A549 (cell line): ENCODE measurements at regions not wholly inside any gene's neighbourhood (a gene's known extent, or its start where the extent isn't known, plus 50 kb on each side); places are given as distances from the start of the nearest gene placed in this dataset.
"Not testable (repeated sequence)": the region's sequence is repeated elsewhere in the genome, so short reads cannot be mapped to it uniquely, and the experiment has no call there.

Experiments used
- BHLHE40 ChIP-seq: IDR thresholded peaks from 2 replicates; pipeline ENCODE4 v1.6.1; 2012; ENCODE audit warnings: low read depth, low read length, inconsistent platforms
- ESRRA ChIP-seq: fragments of 150-350 bp; IDR thresholded peaks from 2 replicates; pipeline ENCODE4 v1.6.1; 2014; ENCODE audit warnings: mild to moderate bottlenecking, low read length, borderline replicate concordance
- JUN ChIP-seq, 2 experiments: fragments of >200 bp; sonication (Bioruptor Twin); formaldehyde crosslinking; IDR thresholded peaks; 2 replicates in 1 of 2; 3 replicates in 1 of 2; pipeline ENCODE4 v1.6.1; 2016 to 2017
- KDM5A ChIP-seq: fragments of 200-600 bp; sonication (generic); IDR thresholded peaks from 2 replicates; pipeline ENCODE4 v1.6.1; 2016; ENCODE audit warnings: antibody characterized with exemption, mild to moderate bottlenecking
- NPAS2 ChIP-seq: fragments of 250-450 bp; sonication (Bioruptor Pico); IDR thresholded peaks from 2 replicates; pipeline ENCODE4 v1.8.0; 2022; ENCODE audit warnings: mild to moderate bottlenecking, moderate library complexity, borderline replicate concordance
- POLR2A ChIP-seq: IDR thresholded peaks from 2 replicates; pipeline ENCODE4 v1.6.1; 2012; ENCODE audit warnings: mild to moderate bottlenecking, low read length
- TP53 ChIP-seq: fragments of 250-450 bp; sonication (Bioruptor Pico); IDR thresholded peaks from 2 replicates; pipeline ENCODE4 v1.5.0; 2021; ENCODE audit warnings: mild to moderate bottlenecking, moderate library complexity
- ZFP36 ChIP-seq: fragments of 450-650 bp; IDR thresholded peaks from 2 replicates; pipeline ENCODE4 v1.6.1; 2014; ENCODE audit warnings: borderline replicate concordance; ENCODE audit not compliant: partially characterized antibody
- TF ChIP-seq, protein P1 (sequence below): fragments of >200 bp; sonication (Bioruptor Twin); formaldehyde crosslinking; IDR thresholded peaks from 3 replicates; pipeline ENCODE4 v1.5.1; 2016
- TF ChIP-seq, protein P2 (sequence below): fragments of 200-600 bp; sonication (generic); IDR thresholded peaks from 2 replicates; pipeline ENCODE4 v1.6.1; 2016; ENCODE audit warnings: antibody characterized with exemption, mild to moderate bottlenecking, moderate library complexity
- TF ChIP-seq, protein P3 (sequence below): fragments of >200 bp; sonication (Bioruptor Twin); formaldehyde crosslinking; IDR thresholded peaks from 3 replicates; pipeline ENCODE4 v1.6.1; 2016

DNA sequence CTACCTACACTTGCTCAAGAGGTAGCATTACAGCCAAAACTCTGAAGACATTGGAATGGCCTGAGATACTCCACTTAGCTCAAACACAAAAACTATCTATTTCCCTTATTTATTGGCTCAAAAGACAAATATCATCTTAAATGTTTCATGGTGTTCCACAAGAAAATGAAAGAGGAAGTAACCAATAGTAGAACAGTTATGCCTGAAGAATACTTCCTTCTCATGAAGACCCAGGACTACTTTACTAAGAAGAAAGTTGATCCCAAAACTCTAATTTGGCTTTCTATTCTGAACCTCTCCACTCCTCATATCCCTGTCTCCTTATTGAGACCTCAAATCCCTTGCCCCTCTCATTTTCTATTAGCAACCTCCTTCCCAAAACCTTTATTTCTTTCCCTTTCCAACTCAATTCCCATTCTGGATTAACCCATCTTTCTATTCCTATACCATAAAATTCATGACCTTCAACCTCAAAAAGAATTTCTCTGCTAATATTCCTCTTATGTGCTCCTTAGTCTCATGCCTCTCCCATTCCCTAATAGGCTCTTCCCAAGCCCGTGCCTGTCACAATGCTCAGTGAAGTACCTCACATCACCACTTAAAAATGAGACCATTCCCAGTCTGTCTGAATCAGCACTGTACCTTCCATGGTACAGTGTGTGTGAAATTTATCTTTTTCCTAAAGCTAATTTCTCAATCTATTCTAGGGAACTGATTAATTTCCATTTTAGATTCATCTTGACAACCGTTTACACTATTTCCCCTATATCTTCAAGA is 302.2 kb downstream of the ZNF37A start:
- TF ChIP-seq BHLHE40; POLR2A; NPAS2 (CRISPR knock-in tag); TP53 (CRISPR knock-in tag); ZFP36; JUN (IDR thresholded peaks at IDR 0.05); ESRRA; KDM5A: not testable (repeated sequence)
- TF ChIP-seq, protein P1, sequence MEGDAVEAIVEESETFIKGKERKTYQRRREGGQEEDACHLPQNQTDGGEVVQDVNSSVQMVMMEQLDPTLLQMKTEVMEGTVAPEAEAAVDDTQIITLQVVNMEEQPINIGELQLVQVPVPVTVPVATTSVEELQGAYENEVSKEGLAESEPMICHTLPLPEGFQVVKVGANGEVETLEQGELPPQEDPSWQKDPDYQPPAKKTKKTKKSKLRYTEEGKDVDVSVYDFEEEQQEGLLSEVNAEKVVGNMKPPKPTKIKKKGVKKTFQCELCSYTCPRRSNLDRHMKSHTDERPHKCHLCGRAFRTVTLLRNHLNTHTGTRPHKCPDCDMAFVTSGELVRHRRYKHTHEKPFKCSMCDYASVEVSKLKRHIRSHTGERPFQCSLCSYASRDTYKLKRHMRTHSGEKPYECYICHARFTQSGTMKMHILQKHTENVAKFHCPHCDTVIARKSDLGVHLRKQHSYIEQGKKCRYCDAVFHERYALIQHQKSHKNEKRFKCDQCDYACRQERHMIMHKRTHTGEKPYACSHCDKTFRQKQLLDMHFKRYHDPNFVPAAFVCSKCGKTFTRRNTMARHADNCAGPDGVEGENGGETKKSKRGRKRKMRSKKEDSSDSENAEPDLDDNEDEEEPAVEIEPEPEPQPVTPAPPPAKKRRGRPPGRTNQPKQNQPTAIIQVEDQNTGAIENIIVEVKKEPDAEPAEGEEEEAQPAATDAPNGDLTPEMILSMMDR: not testable (repeated sequence)
- TF ChIP-seq, protein P2, sequence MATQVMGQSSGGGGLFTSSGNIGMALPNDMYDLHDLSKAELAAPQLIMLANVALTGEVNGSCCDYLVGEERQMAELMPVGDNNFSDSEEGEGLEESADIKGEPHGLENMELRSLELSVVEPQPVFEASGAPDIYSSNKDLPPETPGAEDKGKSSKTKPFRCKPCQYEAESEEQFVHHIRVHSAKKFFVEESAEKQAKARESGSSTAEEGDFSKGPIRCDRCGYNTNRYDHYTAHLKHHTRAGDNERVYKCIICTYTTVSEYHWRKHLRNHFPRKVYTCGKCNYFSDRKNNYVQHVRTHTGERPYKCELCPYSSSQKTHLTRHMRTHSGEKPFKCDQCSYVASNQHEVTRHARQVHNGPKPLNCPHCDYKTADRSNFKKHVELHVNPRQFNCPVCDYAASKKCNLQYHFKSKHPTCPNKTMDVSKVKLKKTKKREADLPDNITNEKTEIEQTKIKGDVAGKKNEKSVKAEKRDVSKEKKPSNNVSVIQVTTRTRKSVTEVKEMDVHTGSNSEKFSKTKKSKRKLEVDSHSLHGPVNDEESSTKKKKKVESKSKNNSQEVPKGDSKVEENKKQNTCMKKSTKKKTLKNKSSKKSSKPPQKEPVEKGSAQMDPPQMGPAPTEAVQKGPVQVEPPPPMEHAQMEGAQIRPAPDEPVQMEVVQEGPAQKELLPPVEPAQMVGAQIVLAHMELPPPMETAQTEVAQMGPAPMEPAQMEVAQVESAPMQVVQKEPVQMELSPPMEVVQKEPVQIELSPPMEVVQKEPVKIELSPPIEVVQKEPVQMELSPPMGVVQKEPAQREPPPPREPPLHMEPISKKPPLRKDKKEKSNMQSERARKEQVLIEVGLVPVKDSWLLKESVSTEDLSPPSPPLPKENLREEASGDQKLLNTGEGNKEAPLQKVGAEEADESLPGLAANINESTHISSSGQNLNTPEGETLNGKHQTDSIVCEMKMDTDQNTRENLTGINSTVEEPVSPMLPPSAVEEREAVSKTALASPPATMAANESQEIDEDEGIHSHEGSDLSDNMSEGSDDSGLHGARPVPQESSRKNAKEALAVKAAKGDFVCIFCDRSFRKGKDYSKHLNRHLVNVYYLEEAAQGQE: not testable (repeated sequence)
- TF ChIP-seq, protein P3, sequence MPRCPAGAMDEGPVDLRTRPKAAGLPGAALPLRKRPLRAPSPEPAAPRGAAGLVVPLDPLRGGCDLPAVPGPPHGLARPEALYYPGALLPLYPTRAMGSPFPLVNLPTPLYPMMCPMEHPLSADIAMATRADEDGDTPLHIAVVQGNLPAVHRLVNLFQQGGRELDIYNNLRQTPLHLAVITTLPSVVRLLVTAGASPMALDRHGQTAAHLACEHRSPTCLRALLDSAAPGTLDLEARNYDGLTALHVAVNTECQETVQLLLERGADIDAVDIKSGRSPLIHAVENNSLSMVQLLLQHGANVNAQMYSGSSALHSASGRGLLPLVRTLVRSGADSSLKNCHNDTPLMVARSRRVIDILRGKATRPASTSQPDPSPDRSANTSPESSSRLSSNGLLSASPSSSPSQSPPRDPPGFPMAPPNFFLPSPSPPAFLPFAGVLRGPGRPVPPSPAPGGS: not testable (repeated sequence)
